BLaER1 (cell line): ENCODE measurements at regions not wholly inside any gene's neighbourhood (a gene's known extent, or its start where the extent isn't known, plus 50 kb on each side); places are given as distances from the start of the nearest gene placed in this dataset.
"Not testable (repeated sequence)": the region's sequence is repeated elsewhere in the genome, so short reads cannot be mapped to it uniquely, and the experiment has no call there.

Experiments
- H3K27ac ChIP-seq: shearing (Covaris generic); formaldehyde crosslinking; 2 replicates; pipeline ENCODE4 v1.8.1; 2022
- H3K27me3 ChIP-seq: shearing (Covaris generic); formaldehyde crosslinking; 2 replicates; pipeline ENCODE4 v1.8.1; 2022
- H3K36me3 ChIP-seq: shearing (Covaris generic); formaldehyde crosslinking; 2 replicates; pipeline ENCODE4 v1.8.1; 2022
- H3K4me1 ChIP-seq: shearing (Covaris generic); formaldehyde crosslinking; 2 replicates; pipeline ENCODE4 v1.8.1; 2022
- H3K4me2 ChIP-seq: shearing (Covaris generic); formaldehyde crosslinking; 2 replicates; pipeline ENCODE4 v1.8.1; 2022
- H3K4me3 ChIP-seq: shearing (Covaris generic); formaldehyde crosslinking; 2 replicates; pipeline ENCODE4 v1.8.1; 2022
- H3K9ac ChIP-seq: shearing (Covaris generic); formaldehyde crosslinking; 2 replicates; pipeline ENCODE4 v1.8.1; 2022
- H3K9me3 ChIP-seq: shearing (Covaris generic); formaldehyde crosslinking; 2 replicates; pipeline ENCODE4 v1.8.1; 2022
- H4K20me1 ChIP-seq: shearing (Covaris generic); formaldehyde crosslinking; 2 replicates; pipeline ENCODE4 v1.8.1; 2022
- Cebpa-rat ChIP-seq: shearing (Covaris generic); IDR thresholded peaks from 2 replicates; pipeline ENCODE4 v1.8.1; 2022

DNA sequence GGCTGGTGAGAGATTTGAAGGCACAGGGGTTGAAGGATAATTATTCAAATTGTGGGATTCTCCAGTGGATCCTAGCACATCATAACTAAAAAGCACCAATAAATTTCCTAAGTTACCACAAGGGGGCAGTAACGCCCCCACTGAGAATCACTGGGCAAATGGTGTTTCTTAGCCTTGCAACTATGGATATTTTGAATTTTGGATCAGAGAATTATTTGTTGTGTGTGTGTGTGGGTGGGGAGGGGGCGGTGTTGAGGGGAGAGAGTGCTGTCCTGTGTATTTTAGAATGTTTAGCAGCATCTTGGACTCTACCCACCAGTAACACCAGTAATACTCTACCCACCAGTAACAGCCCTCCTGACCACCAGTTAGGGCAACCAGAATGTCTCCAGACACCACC, 63.3 kb upstream of the PRKG1 start:
- H3K27ac ChIP-seq: no peak overlapping the region
- no peaks in the 10 kb centered on the region for H4K20me1 ChIP-seq
- H3K36me3 ChIP-seq: no peaks in the 10 kb centered on the region
- no peaks in the 10 kb centered on the region for H3K27me3 ChIP-seq
- H3K9ac ChIP-seq: no peak overlapping the region
- H3K4me2 ChIP-seq: no peak overlapping the region
- H3K4me1 ChIP-seq: peaks cover 36% of the 10 kb centered on the region
- no peak overlapping the region for H3K4me3 ChIP-seq
- H3K9me3 ChIP-seq: peaks cover 15% of the 10 kb centered on the region
- no peak for TF ChIP-seq Cebpa-rat

DNA sequence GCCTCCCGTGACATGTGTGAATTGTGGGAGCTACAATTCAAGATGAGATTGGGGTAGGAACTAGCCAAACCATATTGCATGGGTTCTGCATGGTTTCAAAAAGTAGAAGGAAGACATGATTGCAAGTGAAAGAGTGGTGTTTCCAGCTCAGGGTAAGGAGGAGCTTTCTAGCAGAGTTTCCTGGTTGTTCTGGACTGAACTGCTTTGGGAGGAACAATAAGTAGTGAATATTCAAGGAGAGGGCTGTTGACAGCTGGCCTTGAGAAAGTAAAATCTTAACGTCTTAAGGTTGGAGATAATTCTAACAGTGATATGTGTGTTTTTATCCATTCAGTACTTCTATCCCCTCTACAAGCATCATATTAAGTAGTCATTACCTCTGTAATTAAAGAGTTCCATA, 62.2 kb upstream of the PRKG1 start:
- no peak overlapping the region for H3K27ac ChIP-seq
- H3K4me3 ChIP-seq: no peak overlapping the region
- peaks cover 35% of the 10 kb centered on the region for H3K4me1 ChIP-seq
- H3K9ac ChIP-seq: no peak overlapping the region
- no peak overlapping the region for H3K4me2 ChIP-seq
- peaks cover 15% of the 10 kb centered on the region for H3K9me3 ChIP-seq
- no peaks in the 10 kb centered on the region for H3K36me3 ChIP-seq
- H4K20me1 ChIP-seq: no peaks in the 10 kb centered on the region
- H3K27me3 ChIP-seq: no peaks in the 10 kb centered on the region
- TF ChIP-seq Cebpa-rat: no peak

DNA sequence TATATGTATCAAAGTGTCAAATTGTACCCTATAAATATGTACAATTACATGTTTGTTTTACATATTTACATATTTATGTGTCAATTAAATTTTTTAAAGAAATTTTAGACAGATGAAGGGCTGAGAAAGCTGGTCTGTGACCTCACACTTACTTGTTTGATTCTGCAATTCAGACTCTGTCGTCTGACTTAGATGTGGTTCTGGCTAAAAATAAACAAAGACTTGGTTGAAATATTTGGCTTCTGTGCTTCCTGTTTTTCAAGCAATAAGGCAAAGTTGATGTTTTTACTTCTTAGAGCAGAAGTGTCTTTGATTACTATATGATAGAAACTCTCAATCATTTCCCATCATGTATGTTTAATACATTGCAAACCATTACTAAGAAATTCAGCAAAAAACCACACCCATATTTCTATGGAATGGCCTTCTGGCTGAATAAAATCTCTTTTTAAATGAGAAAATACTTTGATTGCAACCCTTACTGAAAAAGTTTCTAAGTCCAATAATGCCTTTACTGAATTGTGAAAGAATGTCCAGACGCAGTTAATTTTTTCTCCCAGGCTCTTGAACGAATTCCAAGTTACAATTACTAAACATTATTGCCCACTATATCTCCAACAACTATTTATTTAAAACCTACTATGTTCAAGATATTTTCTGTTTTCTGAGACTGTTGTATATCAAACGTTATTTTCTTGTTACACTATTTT, 59.5 kb upstream of the PRKG1 start:
- H4K20me1 ChIP-seq: no peaks in the 10 kb centered on the region
- H3K9me3 ChIP-seq: peaks cover 15% of the 10 kb centered on the region
- no peaks in the 10 kb centered on the region for H3K27me3 ChIP-seq
- no peaks in the 10 kb centered on the region for H3K36me3 ChIP-seq
- no peak for TF ChIP-seq Cebpa-rat
- peak overlapping the region; percentile 75 for H3K4me2 ChIP-seq
- H3K4me1 ChIP-seq: peaks cover 35% of the 10 kb centered on the region
- no peak overlapping the region for H3K4me3 ChIP-seq
- peak overlapping the region; percentile 70 for H3K27ac ChIP-seq
- 0 out of 2 replicates have a peak overlapping the region, but pooled peaks have one; percentile 37 for H3K9ac ChIP-seq

DNA sequence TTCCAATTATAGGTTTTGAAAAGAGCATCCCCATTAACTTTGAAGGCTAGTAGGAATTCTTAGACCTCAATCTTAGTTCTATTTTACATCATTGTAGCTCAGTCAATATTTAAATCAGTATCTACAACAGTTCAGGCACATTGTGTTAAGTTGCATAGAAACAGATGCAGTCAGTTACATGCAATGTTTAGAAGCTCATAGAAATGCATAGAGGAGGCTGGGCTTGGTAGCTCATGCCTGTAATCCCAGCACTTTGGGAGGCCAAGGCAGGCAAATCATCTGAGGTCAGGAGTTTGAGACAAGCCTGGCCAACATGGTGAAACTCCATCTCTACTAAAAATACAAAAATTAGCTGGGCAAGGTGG, 58.9 kb upstream of the PRKG1 start:
- not testable (repeated sequence) for H3K27me3 ChIP-seq, H4K20me1 ChIP-seq, H3K36me3 ChIP-seq, H3K4me3 ChIP-seq, H3K9ac ChIP-seq
- H3K4me1 ChIP-seq: peaks cover 35% of the 10 kb centered on the region
- H3K4me2 ChIP-seq: peak overlapping the region; percentile 75
- peaks cover 15% of the 10 kb centered on the region for H3K9me3 ChIP-seq
- H3K27ac ChIP-seq: peak overlapping the region; percentile 70

DNA sequence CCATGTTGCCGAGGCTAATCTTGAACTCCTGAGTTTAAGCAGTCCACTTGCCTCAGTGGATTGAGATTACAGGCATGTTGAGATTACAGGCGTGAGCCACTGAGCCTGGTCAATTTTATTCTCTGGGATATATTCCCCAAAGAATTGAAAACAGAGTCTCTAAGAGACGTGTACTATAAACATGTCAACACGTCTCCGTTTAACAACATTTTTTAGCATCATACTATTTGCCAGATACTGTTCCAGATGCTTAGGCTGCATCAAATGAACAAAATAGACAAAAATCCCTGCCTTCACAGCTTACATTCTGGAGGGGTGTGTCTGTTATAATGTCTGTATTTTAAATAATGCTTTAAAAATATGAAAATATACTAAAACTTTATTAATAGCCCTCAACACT, 54.1 kb upstream of the PRKG1 start:
- Histone ChIP-seq H3K9me3 (no peaks in the 10 kb centered on the region), H3K4me2 (no peak overlapping the region), H4K20me1 (no peaks in the 10 kb centered on the region), H3K9ac (no peak overlapping the region), H3K36me3 (no peaks in the 10 kb centered on the region), H3K4me3 (no peak overlapping the region), H3K4me1 (peaks cover 14% of the 10 kb centered on the region), H3K27me3 (no peaks in the 10 kb centered on the region), H3K27ac (no peak overlapping the region)
- TF ChIP-seq Cebpa-rat: no peak

DNA sequence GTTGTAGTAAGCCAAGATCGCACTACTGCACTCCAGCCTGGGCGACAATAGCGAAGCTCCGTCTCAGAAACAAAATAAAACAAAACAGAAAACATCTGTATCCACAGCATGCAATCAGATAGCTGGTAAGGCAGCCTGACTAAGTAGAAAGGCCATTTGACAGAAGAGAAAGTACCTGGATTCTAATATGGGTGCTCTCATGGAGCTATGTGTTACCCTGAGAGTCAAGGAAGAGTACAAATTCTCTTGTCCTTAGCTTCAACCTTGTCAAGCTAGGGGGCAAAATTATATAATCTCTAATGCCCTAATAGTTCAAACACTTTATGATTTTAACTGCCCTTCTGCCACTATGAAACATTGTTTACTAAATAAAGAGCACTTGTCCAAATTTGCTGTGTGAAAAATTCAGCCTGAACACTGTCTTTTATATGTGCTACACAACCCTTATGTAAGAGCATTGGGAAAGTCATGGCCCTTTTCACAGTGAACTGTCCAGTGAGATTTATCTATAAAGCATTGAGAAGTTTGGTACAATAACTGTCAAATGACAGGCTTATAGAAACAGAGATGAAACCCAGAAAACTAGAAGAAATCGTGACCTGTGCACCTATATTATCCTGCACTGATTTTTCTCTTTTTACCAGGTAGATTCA, 51.2 kb upstream of the PRKG1 start:
- no peaks in the 10 kb centered on the region for H4K20me1 ChIP-seq
- H3K27me3 ChIP-seq: no peaks in the 10 kb centered on the region
- peaks cover 6% of the 10 kb centered on the region for H3K4me1 ChIP-seq
- H3K9ac ChIP-seq: no peak overlapping the region
- H3K4me2 ChIP-seq: no peak overlapping the region
- no peak for TF ChIP-seq Cebpa-rat
- H3K4me3 ChIP-seq: no peak overlapping the region
- H3K36me3 ChIP-seq: no peaks in the 10 kb centered on the region
- H3K27ac ChIP-seq: no peak overlapping the region
- H3K9me3 ChIP-seq: no peaks in the 10 kb centered on the region

DNA sequence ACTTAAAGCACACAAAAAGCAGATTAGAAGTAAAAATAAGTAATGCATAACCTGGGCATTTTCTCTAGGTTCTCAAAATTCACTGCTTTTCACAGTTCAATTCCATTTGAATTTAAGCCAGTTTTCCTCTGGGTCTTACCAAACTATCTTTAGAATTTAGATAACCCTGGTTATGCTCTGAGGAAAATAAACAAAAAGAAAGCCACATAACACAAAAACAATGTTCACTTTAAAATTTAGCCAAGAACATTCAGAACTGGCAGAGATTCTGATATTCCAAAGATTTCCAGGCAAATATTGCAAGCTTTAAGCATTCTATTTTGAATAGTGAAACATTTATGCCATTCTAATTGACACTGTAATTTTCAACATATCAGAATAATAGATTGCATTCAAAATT, 50.7 kb upstream of the PRKG1 start:
- no peak for TF ChIP-seq Cebpa-rat
- Histone ChIP-seq H3K27ac (no peak overlapping the region), H3K4me1 (peaks cover 11% of the 10 kb centered on the region)

More for the DNA sequence above, 50.7 kb upstream of the PRKG1 start:
- no peaks in the 10 kb centered on the region for H3K9me3 ChIP-seq
- no peak overlapping the region for H3K9ac ChIP-seq
- no peaks in the 10 kb centered on the region for H3K27me3 ChIP-seq
- H3K36me3 ChIP-seq: no peaks in the 10 kb centered on the region
- no peaks in the 10 kb centered on the region for H4K20me1 ChIP-seq
- no peak overlapping the region for H3K4me3 ChIP-seq
- no peak overlapping the region for H3K4me2 ChIP-seq
